ENCODE measurements at regions not wholly inside any gene's neighbourhood (a gene's known extent, or its start where the extent isn't known, plus 50 kb on each side); places are given as distances from the start of the nearest gene placed in this dataset.
"Not testable (repeated sequence)": the region's sequence is repeated elsewhere in the genome, so short reads cannot be mapped to it uniquely, and the experiment has no call there.

DNA sequence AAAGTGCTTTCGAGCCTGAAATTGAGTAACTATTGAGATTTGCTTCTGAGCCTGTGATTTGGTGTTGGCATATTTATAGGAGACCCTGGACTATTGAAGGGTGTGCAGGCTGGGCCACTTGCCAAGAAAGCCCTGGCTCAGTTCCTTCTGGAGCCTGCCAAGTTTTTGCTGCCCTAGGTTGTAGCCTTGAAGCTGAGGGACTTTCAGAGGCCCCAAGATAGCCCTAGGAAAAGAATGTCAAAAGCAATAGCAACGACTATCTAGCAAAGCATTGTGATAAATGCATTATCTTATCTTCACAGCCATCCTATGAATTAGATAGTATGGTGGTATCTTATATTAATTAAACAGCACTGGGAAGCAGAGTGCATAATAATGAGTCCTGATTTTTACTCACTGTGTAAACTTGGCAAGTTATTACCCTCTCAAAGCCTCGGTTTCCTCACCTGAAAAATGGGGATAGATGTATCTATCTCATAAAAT, 473.7 kb upstream of the PODXL start:
- intact Hi-C loops (cut with micrococcal nuclease): no loop called here

DNA sequence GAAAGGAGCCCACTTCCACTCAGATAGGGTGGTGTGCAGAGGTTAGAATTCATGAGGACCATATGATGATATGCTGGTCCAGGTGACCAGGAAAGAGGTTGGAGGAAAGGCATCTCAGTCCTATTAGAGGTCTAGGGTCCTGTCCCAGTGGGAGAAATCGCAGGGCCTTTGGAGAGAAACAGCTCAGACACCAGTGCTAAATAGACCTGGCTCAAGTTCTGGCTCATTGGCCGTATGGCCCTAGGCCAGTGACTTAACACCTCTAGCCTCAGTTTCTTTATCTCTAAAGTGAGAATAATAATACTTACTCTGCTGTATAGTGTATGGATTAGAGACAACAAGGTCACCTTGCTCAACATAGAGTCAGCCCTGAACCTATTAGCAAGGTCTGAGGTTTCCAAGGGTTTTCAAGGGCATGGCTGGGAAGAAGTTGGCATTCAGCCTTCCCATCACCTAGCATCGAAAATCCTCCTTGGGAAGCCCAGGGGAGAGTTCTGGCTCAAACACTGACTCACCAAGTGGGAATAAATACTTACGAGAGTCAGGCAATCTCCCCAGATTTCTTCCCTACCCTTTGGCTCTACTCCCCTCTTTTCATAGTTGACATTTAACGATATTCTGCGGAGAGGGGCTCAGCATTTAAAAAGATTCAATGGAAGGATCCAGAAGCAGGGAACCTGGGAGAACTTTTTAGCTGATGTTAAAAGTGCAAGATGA, 473.1 kb upstream of the PODXL start:
- intact Hi-C loops (cut with micrococcal nuclease): no loop called here

- intact Hi-C loops (cut with micrococcal nuclease): no loop called here
Measured at GRCh38 chr7:132028144-132028920, 471.9 kb upstream of the PODXL start.

- intact Hi-C loops (cut with micrococcal nuclease): no loop called here
Measured at GRCh38 chr7:132024290-132024689, 467.9 kb upstream of the PODXL start.

GRCh38 chr7:132023466-132023865, 467.0 kb upstream of the PODXL start:
- intact Hi-C loops (cut with micrococcal nuclease): no loop called here

GRCh38 chr7:132022188-132022587, 465.8 kb upstream of the PODXL start:
- intact Hi-C loops (cut with micrococcal nuclease): no loop called here

GRCh38 chr7:132019703-132020102, 463.3 kb upstream of the PODXL start:
- intact Hi-C loops (cut with micrococcal nuclease): no loop called here

DNA sequence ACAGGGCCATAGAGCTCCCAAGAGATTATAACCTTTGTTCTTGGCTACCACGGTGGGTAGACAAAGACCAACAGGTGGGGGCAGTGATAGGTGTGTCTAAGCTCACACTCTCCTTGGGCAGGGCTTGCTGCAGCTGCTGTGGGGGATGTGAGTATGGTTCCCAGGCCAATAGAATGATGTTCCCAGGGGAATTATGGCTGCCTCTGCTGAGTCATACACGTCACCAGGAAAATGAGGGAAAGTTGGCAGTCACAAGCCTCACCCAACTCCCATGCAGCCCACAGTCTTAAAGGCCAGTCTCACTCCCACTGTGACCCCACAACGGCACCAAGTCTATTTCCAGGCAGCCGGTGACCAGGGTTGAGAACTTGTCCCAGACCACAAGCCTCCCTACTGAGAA, 453.4 kb upstream of the PODXL start:
- intact Hi-C loops (cut with micrococcal nuclease): no loop called here

- intact Hi-C loops (cut with micrococcal nuclease): no loop called here
Measured at GRCh38 chr7:132004529-132004928, 448.1 kb upstream of the PODXL start.

- intact Hi-C loops (cut with micrococcal nuclease): no loop called here
Measured at GRCh38 chr7:132002343-132002968, 446.0 kb upstream of the PODXL start.

- intact Hi-C loops (cut with micrococcal nuclease): no loop called here
Measured at GRCh38 chr7:132001146-132001545, 444.7 kb upstream of the PODXL start.

GRCh38 chr7:131999193-131999592, 442.8 kb upstream of the PODXL start:
- intact Hi-C loops (cut with micrococcal nuclease): no loop called here

GRCh38 chr7:131995324-131995723, 438.9 kb upstream of the PODXL start:
- intact Hi-C loops (cut with micrococcal nuclease): no loop called here

DNA sequence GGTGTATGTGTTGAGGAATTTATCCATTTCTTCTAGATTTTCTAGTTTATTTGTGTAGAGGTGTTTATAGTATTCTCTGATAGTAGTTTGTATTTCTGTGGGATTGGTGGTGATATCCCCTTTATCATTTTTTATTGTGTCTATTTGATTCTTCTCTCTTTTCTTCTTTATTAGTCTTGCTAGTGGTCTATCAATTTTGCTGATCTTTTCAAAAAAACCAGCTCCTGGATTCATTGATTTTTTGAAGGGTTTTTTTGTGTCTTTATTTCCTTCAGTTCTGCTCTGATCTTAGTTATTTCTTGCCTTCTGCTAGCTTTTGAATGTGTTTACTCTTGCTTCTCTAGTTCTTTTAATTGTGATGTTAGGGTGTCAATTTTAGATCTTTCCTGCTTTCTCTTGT, 424.6 kb upstream of the PODXL start:
- intact Hi-C loops (cut with micrococcal nuclease): not testable (repeated sequence)

GRCh38 chr7:131978118-131978517, 421.7 kb upstream of the PODXL start:
- intact Hi-C loops (cut with micrococcal nuclease): not testable (repeated sequence)

- intact Hi-C loops (cut with micrococcal nuclease): no loop called here
Measured at GRCh38 chr7:131976411-131976810, 420.0 kb upstream of the PODXL start.

GRCh38 chr7:131974671-131975070, 418.2 kb upstream of the PODXL start:
- intact Hi-C loops (cut with micrococcal nuclease): no loop called here

- intact Hi-C loops (cut with micrococcal nuclease): no loop called here
Measured at GRCh38 chr7:131972251-131972650, 415.8 kb upstream of the PODXL start.

GRCh38 chr7:131970602-131971001, 414.2 kb upstream of the PODXL start:
- intact Hi-C loops (cut with micrococcal nuclease): no loop called here

GRCh38 chr7:131969560-131969959, 413.1 kb upstream of the PODXL start:
- intact Hi-C loops (cut with micrococcal nuclease): no loop called here

- intact Hi-C loops (cut with micrococcal nuclease): no loop called here
Measured at GRCh38 chr7:131967216-131967730, 410.8 kb upstream of the PODXL start.

DNA sequence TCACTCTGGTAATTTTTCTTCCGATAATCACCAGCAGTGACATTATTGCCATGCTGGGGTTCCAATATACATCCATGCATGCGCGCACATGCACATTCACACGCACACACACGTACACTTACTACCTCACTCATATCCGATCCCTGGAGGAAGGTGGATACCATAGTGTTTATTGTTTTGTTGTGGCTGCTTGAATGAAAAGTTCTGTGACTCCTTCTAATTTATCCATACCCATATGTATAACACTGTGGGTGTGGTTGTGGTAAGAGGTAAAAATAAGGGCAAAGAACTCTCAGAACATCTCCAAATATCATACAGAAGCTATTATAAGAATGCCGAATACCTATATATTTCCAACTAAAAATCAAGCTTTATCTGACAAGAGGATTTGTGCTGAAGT, 407.8 kb upstream of the PODXL start:
- intact Hi-C loops (cut with micrococcal nuclease): no loop called here

All from T-helper 1 cell treated with Interleukin-12 subunit alpha and Interleukin-12 subunit beta and Interleukin-4 antibody, amounts not matched to agents 30 ng/mL and 1 ng/mL, for 36 hours (primary cell).